ENCODE measurements at regions not wholly inside any gene's neighbourhood (a gene's known extent, or its start where the extent isn't known, plus 50 kb on each side); places are given as distances from the start of the nearest gene placed in this dataset.

GRCh38 chr6:91645811-91646210 is 1058.9 kb upstream of the MAP3K7 start:
- DNase-seq: no peak

GRCh38 chr6:91637217-91637616 is 1050.3 kb upstream of the MAP3K7 start:
- DNase-seq: no peak

- no peak for DNase-seq
Observed at GRCh38 chr6:91634791-91635190, 1047.9 kb upstream of the MAP3K7 start.

- no peak for DNase-seq
Observed at GRCh38 chr6:91633374-91634111, 1046.7 kb upstream of the MAP3K7 start.

- no peak for DNase-seq
Observed at GRCh38 chr6:91632308-91632707, 1045.4 kb upstream of the MAP3K7 start.

- no peak for DNase-seq
Observed at GRCh38 chr6:91631227-91631626, 1044.4 kb upstream of the MAP3K7 start.

- no peak for DNase-seq
Observed at GRCh38 chr6:91626911-91627310, 1040.0 kb upstream of the MAP3K7 start.

- DNase-seq: no peak
Observed at GRCh38 chr6:91613481-91613880, 1026.6 kb upstream of the MAP3K7 start.

- no peak for DNase-seq
Observed at GRCh38 chr6:91611190-91611589, 1024.3 kb upstream of the MAP3K7 start.

GRCh38 chr6:91608428-91608827 is 1021.6 kb upstream of the MAP3K7 start:
- no peak for DNase-seq

GRCh38 chr6:91606148-91606901 is 1019.5 kb upstream of the MAP3K7 start:
- no peak for DNase-seq

- no peak for DNase-seq
Observed at GRCh38 chr6:91600561-91600960, 1013.7 kb upstream of the MAP3K7 start.

GRCh38 chr6:91590191-91590590 is 1003.3 kb upstream of the MAP3K7 start:
- no peak for DNase-seq

- DNase-seq: no peak
Observed at GRCh38 chr6:91580635-91581034, 993.8 kb upstream of the MAP3K7 start.

- DNase-seq: no peak
Observed at GRCh38 chr6:91575032-91575431, 988.2 kb upstream of the MAP3K7 start.

- DNase-seq: no peak
Observed at GRCh38 chr6:91573826-91574416, 987.0 kb upstream of the MAP3K7 start.

GRCh38 chr6:91572878-91573277 is 986.0 kb upstream of the MAP3K7 start:
- DNase-seq: no peak

- DNase-seq: no peak
Observed at GRCh38 chr6:91569071-91569470, 982.2 kb upstream of the MAP3K7 start.

- no peak for DNase-seq
Observed at GRCh38 chr6:91566467-91566866, 979.6 kb upstream of the MAP3K7 start.

- DNase-seq: no peak
Observed at GRCh38 chr6:91565207-91565606, 978.3 kb upstream of the MAP3K7 start.

GRCh38 chr6:91562955-91563354 is 976.1 kb upstream of the MAP3K7 start:
- no peak for DNase-seq

GRCh38 chr6:91560409-91560808 is 973.5 kb upstream of the MAP3K7 start:
- no peak for DNase-seq

GRCh38 chr6:91540902-91541301 is 954.0 kb upstream of the MAP3K7 start:
- DNase-seq: no peak

Data from muscle of arm (tissue), 1 donor.